GM18867 (cell line): ENCODE measurements at regions not wholly inside any gene's neighbourhood (a gene's known extent, or its start where the extent isn't known, plus 50 kb on each side); places are given as distances from the start of the nearest gene placed in this dataset.
"Not testable (repeated sequence)": the region's sequence is repeated elsewhere in the genome, so short reads cannot be mapped to it uniquely, and the experiment has no call there.

ENCODE experiments used
- ATAC-seq: cut with Tn5 transposase; IDR thresholded peaks from one replicate; pipeline ENCODE4 v1.9.1; 2021; ENCODE audit warnings: mild to moderate bottlenecking, moderate library complexity; ENCODE audit not compliant: unreplicated experiment

DNA sequence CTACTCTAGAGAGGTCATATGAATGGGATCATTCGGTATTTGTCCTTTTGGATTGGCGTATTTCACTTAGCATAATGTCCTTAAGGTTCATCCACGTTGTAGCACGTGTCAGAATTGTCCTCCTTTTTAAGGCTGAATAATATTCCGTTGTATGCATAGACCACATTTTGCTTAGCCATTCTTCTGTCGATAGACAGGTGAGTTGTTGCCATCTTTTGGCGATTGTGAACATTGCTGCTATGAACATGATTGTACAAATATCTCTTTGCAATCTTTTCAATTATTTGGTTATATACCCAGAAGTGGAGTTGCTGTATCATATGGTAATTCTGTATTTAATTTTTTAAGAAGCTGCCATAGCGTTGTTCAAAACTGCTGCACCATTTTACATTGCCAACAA, 52.4 kb upstream of the GOLGA8J start:
- ATAC-seq, result no peak

DNA sequence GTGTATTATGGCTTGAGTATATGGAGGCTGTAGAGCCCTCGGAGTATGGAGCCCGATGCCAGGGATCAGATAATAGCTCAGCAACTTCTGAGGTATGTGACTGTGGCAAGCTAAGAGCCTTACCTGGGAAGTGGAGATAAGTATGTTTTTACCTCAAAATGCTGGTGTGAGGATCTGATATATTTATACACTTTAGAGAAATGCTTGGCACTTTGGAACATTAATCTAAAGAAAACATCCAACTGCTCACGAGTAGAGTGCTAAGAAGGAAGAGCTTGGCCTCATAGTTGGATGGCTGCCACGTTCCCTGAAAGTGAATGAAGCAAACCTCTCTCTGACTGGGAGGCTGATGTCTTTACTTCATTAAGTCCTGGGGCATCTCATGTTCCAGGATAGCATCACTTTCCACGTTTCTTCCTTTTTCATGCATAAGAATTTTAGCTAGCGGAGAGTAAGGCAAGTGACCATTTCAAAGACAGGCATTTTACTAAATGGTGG, 58.9 kb upstream of the GOLGA8J start:
- ATAC-seq, result no peak

- ATAC-seq, result no peak
Measured at GRCh38 chr15:30010746-30011145, 72.0 kb upstream of the GOLGA8J start.

- ATAC-seq, result no peak
Measured at GRCh38 chr15:30008156-30008555, 74.6 kb upstream of the GOLGA8J start.

- no peak for ATAC-seq
Measured at GRCh38 chr15:30001602-30002001, 81.2 kb upstream of the GOLGA8J start.

DNA sequence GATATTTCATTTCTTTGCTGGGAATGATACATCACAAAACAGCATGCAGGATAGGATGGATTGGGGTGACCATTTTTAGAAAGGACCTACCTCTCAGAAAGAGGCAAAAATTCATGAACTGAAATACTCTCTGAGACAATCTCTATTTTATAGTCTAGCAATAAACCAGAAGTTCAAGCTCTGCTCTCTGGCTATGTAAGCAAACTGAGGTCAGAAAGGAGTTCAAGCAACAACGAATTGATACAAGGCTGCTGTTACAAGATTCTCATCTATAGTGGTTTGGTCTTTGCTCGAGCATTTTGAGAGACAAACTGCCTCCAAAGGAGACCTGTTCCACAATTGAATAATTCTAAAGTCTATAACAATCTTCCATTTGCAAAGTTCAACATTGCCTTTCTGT, 84.7 kb upstream of the GOLGA8J start:
- no peak for ATAC-seq

DNA sequence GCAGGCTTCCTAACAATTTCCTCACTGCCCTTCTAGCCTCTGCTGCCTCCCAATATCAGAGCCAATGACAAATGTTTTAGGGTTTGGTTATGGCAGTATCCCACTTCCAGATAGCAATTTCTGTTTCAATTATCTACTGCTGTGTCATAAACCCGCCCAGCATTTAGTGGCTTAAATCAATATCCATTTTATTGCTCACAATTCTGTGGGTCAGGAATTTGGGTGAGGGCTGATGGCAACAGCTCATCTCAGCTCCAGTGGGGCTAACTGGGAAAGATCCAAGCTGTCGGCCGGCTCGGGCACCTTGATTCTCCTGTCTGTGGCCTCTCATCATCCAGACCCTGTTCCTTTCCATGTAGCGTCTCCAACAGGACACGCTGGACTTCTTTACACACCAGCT, 85.3 kb upstream of the GOLGA8J start:
- no peak for ATAC-seq

DNA sequence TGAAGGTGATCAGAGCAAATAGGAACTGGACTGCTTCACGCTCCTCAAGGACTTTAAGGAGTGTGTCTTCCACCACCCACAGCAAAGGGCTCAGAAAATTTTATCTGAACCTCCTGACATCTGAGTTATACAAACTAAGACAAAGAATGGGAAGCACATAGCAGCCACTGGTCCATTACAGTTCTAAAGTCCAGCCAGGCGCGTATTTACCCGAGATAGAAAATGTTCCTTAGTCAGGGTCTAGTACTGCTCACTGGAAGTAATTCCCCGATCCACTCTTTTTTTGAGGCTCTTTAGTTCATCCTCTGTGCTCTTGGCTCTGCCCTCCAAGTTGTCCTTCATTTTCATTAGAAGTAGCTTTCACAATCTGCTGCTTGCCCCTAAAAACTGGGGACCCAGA, 88.5 kb upstream of the GOLGA8J start:
- no peak for ATAC-seq

- no peak for ATAC-seq
Measured at GRCh38 chr15:29990954-29991353, 91.8 kb upstream of the GOLGA8J start.

DNA sequence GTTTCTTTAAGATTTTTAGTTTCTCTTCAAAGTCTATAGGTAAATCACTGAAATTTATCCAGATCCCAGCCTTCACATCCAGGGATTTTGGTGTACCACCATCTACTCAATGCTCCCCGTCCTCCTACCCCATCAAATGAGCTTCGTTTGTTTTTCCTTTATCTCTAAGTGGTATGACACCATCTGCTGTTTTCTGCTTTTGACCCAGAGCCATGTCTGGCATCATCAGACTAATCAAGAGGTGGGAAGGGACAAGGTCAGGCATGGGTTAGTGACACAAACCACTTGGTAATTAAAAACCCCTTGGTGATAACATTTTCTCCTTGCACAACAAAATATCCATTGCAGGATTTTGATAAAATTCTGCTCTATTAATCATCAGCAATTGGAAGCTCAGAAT, 92.7 kb upstream of the GOLGA8J start:
- ATAC-seq, result no peak

DNA sequence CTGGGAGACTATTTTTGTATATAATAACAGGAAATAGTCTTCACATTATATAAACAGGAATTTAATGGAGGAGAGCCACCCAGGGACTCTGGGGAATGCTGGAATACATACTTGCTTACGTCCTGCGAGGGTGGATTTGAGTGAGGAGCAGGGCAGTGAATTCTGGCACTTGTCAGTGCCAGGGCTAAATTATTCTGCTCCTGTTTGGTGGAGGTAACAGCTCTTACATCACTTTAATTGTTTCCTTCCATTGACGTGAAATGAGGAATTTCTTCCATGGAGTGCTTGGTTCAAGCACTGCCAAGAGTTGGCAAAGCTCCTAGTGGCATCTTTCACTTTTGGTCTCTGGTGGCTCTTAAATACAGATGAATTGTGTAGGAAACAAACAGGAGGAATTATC, 94.1 kb upstream of the GOLGA8J start:
- no peak for ATAC-seq

GRCh38 chr15:29986946-29987345, 95.8 kb upstream of the GOLGA8J start:
- no peak for ATAC-seq

DNA sequence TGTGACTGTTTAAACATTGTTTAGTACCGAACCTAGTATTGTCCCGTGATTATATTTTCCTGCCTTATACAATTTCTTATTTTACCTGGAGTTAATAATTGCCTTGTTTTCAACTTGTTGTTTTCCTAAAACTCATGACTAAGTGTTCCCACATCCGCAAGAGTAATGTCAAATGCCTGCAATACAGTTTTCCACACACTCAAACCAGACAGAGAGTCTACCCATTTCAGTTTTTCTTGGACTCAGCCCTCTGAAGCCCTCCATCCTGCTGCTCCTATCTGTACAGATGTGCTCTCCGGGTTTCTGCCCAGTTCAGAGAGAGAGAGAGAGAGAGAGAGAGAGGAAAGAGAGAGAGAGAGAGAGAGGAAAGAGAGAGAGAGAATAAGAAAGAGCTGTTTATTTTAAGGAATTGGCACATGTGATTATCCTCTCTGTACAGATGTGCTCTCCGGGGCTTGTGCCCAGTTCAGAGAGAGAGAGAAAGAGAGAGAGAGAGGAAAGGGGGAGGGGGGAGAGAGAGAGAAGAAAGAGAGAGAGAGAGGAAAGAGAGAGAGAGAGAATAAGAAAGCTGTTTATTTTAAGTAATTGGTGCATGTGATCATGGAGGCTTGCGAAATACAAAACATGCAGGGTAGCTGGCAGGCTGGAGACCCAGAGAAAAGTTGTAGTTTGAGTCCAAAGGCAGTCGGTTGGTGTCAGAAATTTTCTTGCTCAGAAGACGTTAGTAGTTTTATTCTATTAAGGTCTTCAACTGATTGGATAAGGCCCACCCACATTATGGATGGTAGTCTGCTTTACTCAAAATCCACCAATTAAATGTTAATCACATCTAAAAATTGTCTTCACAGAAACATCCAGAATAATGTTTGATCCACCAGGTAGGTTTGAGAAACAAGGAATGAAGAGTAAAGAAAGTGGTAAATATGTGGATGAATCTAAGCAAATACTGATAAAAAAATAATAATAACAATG, 104.1 kb upstream of the GOLGA8J start:
- ATAC-seq, result no peak

GRCh38 chr15:29974056-29974455, 108.7 kb upstream of the GOLGA8J start:
- ATAC-seq, result not testable (repeated sequence)

- ATAC-seq, result no peak
Measured at GRCh38 chr15:29972051-29972450, 110.7 kb upstream of the GOLGA8J start.

DNA sequence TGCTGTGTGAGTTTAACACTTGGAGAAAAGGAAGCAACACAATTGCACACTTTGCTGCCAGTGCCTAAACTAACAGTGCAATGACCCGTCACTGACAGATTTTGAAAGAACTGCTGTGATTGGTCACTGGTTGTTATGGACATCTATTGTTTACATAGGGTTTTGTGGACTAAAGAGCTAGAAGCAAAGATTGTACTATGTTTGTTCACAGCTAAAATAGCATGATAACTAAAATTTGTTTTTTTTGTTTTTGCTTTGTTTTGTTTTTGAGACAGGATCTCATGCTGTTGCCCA, 112.4 kb upstream of the GOLGA8J start:
- no peak for ATAC-seq

- no peak for ATAC-seq
Measured at GRCh38 chr15:29969562-29970401, 113.0 kb upstream of the GOLGA8J start.

- no peak for ATAC-seq
Measured at GRCh38 chr15:29968895-29969561, 113.7 kb upstream of the GOLGA8J start.

GRCh38 chr15:29968099-29968894, 114.5 kb upstream of the GOLGA8J start:
- ATAC-seq, result no peak

DNA sequence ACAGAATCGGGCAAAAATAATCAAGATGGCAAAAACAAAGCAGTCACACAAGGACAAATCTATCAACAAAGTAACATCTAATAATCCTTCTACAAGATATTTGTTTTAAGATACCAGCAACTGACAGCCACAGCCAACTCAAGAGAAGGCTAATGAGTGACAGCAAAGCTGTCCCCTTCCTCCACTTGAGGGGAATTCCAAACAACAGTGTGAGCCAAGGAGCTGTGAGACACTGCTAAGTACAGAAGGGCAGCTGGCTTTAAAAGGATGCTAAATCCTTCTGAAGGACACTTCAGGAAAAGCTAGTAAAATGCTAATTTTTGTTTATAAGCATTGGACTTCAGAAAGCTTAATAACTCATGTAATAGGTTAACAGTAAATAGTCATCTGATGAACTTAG, 120.3 kb upstream of the GOLGA8J start:
- ATAC-seq, result no peak
